GM18520 (cell line): ENCODE measurements at regions not wholly inside any gene's neighbourhood (a gene's known extent, or its start where the extent isn't known, plus 50 kb on each side); places are given as distances from the start of the nearest gene placed in this dataset.
"Not testable (repeated sequence)": the region's sequence is repeated elsewhere in the genome, so short reads cannot be mapped to it uniquely, and the experiment has no call there.

Experiments used
- ATAC-seq: cut with Tn5 transposase; IDR thresholded peaks from one replicate; pipeline ENCODE4 v1.9.1; 2021; ENCODE audit not compliant: unreplicated experiment

DNA sequence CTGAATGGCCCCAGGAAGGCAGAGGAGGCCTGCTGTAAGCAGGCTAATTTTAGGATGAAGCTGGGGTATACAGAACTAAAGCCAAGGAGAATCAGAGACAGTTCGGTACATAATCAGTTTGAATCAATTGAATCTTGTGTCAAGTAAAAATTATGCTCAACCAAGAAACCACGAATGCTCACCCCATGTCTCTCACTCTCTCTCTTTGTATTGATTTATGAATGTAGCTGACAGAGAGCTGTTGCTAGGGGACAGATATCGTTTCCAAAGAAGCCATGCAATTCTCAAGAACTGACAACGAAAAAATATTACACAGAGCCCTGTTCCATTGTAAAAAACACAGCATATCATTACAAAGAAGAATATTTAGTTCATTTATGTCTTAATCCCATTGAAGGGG, 151.1 kb upstream of the PKP2 start:
- no peak for ATAC-seq

DNA sequence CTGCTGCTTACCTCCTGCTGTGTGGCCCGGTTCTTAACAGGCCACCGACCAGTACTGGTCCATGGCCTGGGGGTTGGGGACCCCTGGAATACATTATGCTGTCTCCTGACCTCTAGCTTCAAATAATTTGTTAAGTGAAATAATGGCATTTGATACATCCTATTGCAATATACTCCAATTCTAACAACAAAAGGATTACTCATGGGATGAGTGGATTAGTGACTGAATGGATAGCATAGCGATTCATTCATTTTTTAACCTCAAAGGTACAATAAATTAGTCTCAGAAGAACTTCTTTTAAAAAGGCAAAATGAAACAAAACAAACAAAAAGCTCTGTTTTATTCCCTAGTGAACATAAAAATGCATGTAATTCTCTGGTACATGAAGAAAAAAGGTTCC, 147.9 kb upstream of the PKP2 start:
- ATAC-seq: no peak

DNA sequence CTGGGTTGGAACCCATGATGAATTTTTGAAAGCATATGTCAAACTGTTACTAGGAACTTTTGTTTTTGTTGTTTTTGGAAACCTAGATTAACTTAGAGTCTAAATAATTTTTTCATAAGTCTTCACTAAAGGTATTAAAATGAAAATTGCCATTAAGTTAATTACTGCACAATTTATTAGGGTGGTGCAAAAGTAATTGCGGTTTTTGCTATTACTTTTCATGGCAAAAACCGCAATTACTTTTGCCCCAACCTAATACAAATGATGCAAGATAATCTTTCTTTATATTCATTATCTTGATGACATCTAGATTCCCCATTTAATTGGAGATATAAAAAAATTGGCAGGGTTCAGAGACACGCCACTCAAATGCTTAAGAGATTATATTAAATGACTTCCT, 145.0 kb upstream of the PKP2 start:
- ATAC-seq: no peak

DNA sequence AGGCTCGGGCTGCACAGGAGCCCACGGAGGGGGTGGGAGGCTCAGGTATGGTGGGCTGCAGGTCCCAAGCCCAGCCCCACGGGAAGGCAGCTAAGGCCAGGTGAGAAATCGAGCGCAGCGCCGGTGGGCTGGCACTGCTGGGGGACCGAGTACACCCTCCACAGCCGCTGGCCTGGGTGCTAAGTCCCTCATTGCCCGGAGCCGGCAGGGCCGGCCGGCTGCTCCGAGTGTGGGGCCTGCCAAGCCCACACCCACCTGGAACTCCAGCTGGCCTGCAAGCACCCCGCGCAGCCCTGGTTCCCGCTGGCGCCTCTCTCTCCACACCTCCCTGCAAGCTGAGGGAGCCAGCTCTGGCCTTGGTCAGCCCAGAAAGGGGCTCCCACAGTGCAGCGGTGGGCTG, 137.4 kb upstream of the PKP2 start:
- not testable (repeated sequence) for ATAC-seq

DNA sequence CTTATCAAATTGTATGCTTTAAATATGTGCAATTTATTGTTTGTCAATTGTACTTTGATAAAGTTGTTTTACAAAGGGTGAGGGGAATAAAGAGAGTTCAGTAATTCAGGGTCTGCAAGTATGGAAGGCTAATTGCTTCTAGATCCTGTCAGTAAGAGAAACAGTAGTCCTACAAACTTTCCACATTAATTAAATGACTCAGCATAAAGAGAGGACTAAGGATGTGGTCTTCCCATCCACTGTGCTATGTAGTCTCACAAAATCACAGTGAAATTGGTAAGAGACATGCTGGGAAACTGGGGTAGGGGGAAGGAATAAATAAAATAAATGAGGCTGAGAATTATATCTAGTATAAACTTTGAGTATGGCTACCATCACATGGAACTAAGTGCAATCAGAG, 130.2 kb upstream of the PKP2 start:
- no peak for ATAC-seq

DNA sequence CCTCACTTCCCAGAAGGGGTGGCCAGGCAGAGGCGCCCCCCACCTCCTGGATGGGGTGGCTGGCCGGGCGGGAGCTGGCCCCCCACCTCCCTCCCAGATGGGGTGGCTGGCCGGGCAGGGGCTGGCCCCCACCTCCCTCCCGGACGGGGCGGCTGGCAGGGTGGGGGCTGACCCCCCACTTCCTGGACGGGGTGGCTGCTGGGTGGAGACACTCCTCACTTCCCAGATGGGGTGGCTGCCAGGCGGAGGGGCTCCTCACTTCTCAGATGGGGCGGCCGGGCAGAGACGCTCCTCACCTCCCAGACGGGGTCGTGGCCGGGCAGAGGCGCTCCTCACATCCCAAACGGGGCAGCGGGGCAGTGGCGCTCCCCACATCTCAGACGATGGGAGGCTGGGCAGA, 126.1 kb upstream of the PKP2 start:
- ATAC-seq: not testable (repeated sequence)

DNA sequence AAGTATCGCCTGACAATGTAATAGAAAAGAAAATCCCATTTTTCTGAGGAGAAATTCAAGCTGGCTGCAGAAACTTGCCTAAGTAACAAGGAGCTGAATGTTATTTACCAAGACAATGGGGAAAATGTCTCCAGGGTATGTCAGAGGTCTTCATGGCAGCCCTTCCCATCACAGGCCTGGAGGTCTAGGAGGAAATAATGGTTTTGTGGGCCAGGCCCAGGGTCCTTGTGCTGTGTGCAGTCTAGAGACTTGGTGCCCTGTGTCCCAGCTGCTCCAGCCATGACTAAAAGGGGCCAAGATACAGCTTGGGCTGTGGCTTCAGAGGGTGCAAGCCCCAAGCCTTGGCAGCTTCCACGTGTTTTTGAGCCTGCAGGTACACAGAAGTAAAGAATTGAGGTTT, 120.5 kb upstream of the PKP2 start:
- ATAC-seq: not testable (repeated sequence)

DNA sequence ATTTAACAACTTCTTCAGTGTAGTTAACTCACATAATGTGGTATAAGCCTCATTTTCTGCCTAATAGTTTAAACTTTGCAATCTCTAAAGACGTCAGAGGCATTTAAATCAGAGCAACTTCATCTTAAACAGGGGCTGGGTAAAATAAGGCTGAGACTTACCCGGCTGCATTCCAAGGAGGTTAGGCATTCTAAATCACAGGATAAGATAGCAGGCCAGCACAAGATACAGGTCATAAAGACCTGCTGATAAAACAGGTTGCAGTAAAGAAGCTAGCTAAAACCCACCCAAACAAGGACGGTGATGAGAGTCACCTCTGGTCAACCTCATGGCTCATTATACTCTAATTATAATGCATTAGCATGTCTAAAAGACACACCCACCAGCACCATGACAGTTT, 115.6 kb upstream of the PKP2 start:
- no peak for ATAC-seq

DNA sequence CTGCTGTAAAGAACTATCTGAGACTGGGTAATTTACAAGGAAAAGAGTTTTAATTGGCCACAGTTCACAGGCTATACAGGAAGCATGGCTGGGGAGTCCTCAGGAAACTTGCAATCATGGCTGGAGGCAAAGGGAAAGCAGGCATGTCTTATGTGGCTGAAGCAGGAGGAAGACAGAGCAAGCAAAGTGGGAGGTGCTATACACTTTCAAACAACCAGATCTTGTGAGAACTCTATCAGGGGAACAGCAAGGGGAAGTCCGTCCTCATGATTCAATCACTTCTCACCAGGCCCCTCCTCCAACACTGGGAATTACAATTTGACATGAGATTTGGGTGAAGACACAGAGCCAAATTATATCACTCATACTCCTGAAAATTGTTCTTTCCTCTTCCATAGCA, 109.5 kb upstream of the PKP2 start:
- no peak for ATAC-seq

DNA sequence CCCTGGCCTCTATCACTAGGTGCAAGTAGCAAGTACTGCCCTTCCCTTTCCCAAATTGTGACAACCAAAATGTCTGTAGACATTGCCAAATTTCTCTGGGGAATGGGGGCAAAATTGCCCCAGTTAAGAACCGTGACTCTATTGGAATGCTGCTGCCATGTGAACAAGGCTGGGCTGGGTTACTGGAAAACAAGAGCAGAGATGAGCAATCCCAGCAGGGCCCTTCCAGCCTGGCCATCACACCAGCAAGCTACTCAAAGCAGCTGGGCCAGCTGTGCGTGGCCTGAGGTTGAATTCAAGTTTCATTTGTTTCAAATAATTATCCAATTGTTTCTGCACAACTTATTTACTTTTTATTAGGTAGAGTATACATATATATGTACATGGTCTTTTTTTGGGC, 103.4 kb upstream of the PKP2 start:
- ATAC-seq: no peak

DNA sequence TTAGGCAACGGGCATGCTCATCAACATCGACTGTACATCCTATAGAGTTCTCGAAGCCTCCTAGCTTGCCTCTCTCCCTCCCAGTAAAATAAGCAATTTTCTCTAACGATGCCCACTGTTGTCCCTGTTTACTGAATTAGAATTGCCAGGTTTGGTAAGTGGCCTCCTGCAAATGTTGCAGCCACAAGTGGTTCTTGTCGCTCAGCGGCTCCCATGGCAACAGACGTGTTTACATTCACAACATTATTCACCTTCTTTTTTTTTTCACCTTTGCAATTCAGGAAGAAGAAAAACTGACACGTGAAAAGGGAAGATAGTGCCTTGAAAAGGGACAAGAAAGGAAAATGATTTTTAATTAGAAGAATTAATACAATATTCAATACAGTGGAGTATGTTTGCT, 100.9 kb upstream of the PKP2 start:
- no peak for ATAC-seq

DNA sequence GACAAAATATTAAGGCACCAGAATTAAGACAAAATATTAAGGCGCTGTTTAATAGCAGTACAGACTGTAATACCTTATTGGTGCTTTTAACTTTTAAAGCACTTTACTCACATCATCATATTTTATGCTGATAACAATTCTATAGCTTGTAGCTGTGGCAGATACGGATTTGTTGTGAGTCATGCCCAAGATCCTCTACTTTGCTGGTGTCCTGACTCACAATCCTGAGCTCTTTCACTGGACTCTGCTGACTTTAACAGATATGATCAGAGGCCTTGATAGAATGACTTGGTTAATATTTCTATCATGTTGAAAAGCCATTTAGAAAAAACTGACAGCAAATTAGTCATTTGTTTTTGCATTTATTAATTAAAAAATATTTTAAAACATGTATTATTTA, 99.0 kb upstream of the PKP2 start:
- ATAC-seq: no peak

DNA sequence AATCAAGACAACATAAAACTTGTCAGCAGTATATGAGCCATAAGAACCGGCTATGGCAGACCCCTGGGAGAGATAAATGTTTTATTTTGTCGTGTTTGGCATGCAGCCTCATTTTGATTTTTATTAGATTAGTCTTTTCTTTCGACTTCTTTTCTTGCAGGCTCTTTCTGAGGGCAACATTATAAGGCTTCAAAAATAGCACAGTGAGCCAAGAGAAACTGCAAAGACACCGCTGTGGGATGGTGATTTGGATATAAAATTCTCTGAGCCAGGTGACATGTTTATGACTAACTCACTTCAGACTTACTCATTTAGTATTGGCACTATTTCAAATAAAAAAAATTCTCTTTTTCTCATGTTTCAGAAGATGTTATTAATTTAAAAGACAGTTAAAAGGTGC, 96.8 kb upstream of the PKP2 start:
- no peak for ATAC-seq

DNA sequence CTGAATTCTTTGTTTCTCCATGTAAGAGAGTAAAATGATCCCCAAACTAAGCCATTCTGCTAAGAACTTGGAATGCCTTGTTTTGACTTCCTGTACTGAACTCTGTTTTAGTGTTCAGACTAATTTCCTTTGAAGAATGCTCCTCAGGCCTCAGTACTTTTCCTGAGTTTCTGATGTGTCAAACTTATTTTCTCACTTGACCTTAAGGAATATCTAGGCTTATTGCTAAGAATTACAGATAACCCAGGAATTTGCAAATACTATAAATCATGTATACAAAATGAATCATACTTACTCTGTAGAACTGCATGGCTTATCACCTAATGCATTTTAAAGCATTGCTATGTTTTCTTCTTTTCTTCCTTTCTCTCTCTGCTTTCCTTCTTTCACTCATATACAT, 93.1 kb upstream of the PKP2 start:
- no peak for ATAC-seq

DNA sequence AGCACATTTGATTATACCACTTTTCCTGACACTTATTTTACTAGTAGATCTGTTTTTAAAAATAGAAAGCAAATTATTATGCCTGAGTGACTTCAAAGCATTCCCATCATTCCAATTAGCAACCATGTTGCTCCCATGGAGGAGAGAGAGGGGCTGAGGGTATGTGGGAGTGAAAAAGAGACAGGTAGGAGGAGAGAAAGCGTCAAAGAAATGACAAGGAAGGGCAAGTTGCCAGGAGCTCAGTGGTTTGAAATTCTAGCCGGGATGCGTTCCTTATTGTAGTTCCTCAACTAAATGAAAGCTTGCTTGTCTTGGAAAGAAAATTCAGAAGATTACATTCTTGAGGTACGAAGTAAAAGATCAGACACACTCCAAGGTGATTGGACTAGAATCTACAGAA, 92.4 kb upstream of the PKP2 start:
- no peak for ATAC-seq

DNA sequence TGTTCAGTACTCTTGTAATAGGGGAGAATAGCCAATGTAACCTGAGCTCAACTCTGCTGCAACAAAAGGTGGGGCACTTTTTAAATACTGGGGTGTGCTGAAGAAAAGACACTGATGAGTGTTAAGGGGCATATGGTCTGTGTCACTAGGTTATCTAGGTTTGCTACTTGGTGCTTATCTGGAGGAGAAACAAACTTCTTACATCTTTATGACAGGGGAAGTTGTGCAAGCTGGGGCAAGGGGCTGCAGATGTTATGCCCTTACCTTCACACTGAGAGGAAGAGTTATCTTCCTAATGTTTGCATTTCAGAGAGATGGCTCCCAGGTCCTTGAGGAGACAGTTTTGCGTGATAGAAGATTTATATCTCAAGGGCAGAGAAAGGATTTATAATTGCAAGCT, 90.9 kb upstream of the PKP2 start:
- ATAC-seq: no peak

DNA sequence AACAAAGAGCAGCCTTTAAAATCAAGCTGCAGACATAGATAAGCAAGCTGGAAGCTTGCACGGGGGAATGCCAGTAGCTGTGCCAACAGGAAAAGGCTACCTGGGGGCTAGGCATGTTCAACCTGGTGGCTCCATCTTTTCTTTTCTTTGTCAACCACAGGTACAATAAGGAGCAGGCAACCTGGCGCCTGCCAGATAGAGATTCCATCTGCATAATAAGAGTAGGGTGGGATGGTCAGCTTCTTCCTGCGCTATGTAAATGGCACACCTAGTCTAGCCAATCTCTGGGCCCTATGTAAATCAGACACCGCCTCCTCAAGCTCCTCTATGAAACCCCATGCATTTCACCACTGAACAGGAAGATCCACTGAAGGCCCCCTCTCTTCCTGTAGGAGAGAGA, 87.4 kb upstream of the PKP2 start:
- ATAC-seq: no peak

DNA sequence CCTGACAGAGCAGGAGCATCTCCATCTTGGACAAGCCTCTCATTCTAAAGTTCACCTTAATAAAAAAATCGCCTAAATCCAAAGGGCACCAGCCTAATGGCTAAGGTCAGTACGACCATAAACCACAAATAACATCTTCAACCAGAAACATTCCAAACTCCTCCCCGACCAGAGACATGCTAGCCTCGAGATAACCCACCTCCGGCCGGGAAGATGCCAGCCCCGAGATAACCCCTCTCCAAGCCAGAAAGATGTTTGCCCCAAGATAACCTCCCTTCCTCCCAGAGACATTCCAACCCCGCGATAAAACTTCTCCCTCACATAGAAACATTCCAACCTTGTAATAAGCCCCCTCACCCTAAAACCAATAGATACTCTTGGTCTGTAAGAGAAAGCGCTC, 86.8 kb upstream of the PKP2 start:
- no peak for ATAC-seq

DNA sequence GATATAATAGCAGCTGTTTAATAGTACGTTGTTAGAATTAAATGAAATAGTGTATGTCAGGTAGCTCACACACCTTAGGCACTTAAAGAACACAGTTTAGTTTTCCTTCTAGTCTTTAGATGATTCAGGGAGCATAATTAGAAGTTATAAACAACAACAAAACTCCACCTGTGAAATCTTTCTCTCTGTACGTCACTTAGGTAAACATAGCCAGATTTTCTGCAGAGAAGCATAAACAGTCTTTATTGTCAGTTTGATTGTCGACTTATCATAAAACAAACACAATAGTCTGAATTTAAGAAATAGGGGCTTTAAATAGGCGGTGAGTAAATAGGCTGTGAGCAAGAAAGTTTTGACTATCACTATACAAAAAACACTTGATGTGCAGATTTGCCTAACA, 84.6 kb upstream of the PKP2 start:
- ATAC-seq: no peak

DNA sequence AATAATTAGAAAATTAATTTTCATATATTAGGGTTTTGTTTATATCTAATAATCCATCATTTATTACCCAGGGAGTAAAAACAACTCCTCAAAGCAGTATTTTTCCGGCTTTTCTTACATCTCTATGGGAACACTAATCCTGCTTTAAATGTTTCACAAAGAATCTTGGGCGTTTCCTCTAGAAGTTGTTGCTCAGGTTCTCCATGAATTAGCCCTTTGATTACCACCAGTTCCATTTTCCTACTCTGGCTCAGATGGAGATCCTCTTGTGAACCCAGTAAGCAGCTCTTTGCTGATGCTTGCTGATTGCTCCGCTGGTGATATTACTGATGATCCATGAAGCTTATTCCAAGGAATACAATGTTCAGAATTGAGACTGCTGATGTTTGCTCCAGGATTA, 78.5 kb upstream of the PKP2 start:
- ATAC-seq: no peak

DNA sequence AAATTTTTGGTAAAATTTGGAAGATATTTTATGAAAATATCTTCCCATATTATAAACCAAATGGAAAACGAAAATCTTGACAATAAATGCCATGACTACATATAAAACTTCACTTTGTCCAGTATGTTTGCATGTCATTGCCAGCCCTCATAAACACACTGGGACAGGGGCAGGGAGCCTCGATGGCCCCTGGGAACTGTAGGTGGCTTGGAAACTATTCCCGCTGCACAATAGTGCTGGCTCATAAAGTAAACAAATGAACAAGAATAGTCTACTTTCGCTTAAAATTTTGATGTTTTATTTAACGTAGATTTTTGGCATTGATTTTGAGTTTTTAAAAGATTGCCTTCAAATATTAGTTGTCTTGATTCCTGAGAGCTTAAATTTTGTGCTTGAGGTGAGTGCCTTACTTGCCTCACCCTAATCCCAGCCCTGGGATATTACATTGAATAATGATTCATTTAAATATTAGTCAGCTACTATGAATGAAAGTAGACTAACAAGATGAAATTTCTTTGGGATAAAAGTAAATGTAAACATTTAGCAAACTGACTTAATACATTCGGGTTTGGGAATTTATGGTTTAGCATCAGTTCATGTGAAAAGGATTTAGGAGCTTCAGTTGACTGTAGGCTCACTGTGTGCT, 74.0 kb upstream of the PKP2 start:
- no peak for ATAC-seq

DNA sequence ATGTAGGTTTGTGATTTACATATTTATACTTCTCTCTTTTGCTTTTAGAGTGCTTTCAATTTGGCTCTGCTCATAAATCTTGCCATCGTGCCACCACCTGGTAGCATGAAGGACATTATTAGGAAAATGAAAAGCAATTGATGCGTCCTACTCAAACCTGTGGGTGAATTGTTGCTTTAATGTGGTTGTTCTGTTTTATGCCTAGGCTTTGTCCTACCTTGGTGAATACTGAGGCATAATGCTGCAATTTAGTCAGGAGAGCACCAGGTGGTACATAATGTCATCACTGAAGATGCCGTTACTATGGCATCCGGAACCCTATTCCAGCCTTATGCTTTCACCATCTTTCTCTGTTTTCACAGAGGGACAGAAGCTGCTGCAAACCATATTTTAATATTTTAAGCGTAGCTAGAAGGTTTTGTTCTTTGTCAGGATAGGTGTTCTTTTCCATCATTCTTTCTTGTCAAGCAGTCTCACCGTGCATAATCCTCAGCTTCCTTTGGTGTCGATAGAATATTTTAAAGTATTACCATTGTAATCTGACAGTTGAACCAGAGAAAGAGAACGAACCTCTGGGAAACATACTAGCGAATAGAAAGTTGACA, 68.5 kb upstream of the PKP2 start:
- no peak for ATAC-seq

DNA sequence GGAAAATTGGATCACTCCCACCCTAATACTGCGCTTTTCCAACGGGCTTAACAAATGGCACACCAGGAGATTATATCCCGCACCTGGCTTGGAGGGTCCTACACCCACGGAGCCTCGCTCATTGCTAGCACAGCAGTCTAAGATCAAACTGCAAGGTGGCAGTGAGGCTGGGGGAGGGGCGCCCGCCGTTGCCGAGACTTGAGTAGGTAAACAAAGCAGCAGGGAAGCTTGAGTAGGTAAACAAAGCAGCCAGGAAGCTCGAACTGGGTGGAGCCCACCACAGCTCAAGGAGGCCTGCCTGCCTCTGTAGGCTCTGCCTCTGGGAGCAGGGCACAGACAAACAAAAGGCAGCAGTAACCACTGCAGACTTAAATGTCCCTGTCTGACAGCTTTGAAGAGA, 59.8 kb upstream of the PKP2 start:
- ATAC-seq: not testable (repeated sequence)
